HG03432 (cell line): ENCODE measurements at regions not wholly inside any gene's neighbourhood (a gene's known extent, or its start where the extent isn't known, plus 50 kb on each side); places are given as distances from the start of the nearest gene placed in this dataset.

ENCODE experiments used
- ATAC-seq: cut with Tn5 transposase; IDR thresholded peaks from one replicate; pipeline ENCODE4 v1.9.1; 2021; ENCODE audit warnings: mild to moderate bottlenecking, moderate library complexity; ENCODE audit not compliant: unreplicated experiment

GRCh38 chr15:38671675-38672254, 107.2 kb upstream of the RASGRP1 start:
- peak; percentile 63 for ATAC-seq

DNA sequence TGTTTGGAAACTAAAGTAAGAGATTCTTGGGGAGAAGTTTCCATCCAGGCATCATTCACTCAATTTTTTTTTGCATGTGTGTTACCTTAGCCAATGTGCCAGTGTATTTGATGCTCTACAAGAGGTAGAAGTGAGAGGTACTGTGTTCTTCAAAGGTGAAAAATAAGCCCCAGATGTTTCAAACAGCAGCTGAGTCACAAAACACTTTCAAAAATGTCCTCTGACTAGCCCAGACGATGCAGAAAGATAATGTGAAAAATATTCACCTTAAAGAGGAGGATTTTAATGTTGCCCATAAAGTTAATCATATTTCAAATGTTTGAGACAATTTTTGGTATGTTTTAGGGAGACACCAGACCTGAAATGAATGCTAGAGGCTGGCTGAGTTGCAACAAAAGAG, 107.7 kb upstream of the RASGRP1 start:
- ATAC-seq: no peak

GRCh38 chr15:38672814-38673670, 108.4 kb upstream of the RASGRP1 start:
- ATAC-seq: peak; percentile 38

DNA sequence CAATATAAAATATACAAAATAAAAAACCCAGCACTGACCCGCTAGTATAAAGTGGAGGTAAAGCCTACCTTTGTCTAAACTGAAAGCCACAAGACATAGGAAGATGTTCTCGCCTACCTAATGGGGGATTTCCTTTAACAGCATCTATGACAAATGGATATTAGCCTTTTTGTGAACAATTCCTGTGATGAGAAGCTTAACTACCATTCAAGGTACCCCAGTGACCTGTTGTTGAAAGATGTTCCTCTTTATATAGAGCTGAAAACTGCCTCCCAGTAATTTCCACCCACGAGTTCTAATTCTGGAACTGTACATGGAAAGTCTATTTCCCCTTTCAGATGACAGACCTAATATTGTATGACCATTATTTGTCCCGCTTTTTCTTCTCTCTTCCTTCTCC, 109.8 kb upstream of the RASGRP1 start:
- no peak for ATAC-seq

DNA sequence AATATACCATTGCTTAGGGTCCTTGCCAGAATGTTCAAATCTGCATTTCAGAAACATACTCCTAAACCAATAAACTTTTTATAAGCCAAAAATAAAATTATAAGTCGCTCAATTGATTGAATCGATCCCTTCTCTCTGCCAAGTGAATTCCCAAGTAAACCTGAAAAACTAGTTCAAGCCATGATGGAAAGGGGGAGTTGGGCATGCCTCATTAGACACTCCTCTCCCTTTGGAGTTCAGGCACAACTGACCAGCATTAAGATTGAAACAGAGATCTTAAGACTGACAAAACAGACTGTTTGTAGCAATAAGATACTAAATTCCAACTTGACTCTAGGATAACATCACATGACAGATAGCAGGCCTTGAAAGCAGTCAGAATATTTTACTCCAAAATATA, 113.7 kb upstream of the RASGRP1 start:
- ATAC-seq: no peak

DNA sequence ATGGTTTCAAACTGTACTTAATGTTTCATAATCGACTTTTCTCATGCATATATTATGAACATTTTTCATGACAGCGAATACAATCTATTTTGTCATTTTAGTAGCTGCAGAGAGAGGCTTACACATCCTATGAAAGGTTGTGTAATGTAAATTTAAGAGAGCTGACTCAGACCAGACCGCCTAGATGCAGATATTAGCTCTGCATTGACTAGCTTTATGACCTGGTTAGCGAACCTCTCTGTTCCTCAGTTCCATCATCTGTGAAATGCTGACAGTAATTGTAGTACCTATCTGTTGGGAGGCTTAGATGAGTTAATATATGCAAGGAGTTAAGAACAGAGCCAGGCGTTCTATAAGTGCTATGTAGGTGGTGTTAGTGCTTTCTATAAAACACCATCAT, 116.2 kb upstream of the RASGRP1 start:
- ATAC-seq: no peak

DNA sequence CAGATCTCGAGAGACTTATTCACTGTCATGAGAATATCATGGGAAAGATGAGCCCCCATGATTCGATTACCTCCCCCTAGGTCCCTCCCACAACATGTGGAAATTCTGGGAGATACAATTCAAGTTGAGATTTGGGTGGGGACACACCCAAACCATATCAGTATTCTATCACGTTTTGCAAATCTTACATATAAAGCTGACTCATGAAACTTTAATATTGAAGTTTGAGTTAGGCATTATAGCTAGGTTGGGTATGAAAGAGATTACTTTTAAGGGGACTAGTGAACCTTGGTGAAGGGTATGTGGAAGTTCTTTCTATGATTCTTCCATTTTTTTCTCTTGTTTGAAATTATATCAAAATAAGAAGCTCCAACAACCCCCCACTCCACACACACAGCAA, 117.7 kb upstream of the RASGRP1 start:
- no peak for ATAC-seq

DNA sequence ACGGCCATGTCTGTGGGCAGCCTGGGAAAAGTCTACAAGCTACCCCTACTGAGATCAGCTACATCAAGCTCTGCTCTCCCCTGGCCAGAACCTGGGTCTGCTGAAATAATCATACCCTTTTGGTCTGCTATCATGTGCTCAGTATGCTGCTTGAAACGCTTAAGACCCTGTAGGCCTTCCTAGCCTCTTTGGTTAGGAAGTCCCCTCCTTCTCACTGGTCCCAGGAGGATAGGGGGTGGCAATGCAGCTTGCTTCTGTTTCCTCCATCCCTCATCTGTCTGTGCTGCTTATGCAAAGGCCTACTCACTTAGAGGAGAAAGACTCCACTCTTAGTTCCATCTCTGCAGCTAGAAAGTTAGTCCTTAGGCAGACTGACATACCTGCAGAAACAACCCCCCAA, 118.2 kb upstream of the RASGRP1 start:
- ATAC-seq: peak; percentile 46

DNA sequence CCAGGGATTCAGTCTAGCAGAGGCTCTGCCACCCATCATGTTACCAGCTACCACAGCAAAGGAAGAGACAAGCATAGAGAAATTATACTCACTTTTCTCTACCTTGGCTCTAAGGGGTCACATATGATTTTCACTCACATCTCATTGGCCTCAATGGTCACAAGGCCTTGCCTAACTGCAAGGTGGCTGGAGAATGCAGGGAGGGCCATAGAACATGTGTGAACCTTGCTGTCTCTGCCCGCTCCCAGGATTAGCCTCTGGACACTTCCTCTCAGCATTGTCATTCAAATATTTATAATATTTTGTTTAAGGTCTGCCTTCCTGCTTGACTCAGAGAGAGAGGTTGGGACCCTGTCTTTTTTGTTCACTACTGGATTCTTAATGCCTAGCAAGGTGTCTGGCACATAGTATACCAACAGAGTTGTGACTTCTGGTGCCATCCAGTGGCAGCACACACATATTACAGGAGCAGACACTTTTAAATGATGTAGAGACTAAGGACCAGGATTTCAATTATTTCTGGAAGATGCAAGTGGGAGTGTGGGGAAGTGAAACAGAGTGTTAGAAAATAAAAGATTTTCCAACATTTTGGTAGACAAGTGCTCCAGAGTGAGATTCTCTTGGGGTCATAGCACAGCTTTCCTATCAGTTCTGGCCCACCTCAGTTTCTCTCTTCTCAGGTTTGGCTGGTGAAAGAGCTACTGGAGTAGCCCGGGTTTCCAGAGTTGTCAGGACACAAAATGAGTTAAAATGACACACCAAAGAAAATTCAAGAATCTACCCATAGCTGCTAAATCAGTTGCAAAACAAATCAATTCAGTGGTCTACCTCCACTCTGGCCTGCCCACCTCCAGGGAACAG, 119.0 kb upstream of the RASGRP1 start:
- peak; percentile 82 for ATAC-seq

GRCh38 chr15:38684440-38685010, 119.9 kb upstream of the RASGRP1 start:
- no peak for ATAC-seq

- ATAC-seq: no peak
Measured at GRCh38 chr15:38685686-38686339, 121.2 kb upstream of the RASGRP1 start.

- ATAC-seq: no peak
Measured at GRCh38 chr15:38687340-38687739, 122.7 kb upstream of the RASGRP1 start.

- ATAC-seq: no peak
Measured at GRCh38 chr15:38687775-38688495, 123.3 kb upstream of the RASGRP1 start.

GRCh38 chr15:38688761-38689160, 124.1 kb upstream of the RASGRP1 start:
- no peak for ATAC-seq

GRCh38 chr15:38689522-38689921, 124.9 kb upstream of the RASGRP1 start:
- ATAC-seq: no peak

GRCh38 chr15:38690216-38690615, 125.6 kb upstream of the RASGRP1 start:
- ATAC-seq: no peak

GRCh38 chr15:38690719-38691332, 126.2 kb upstream of the RASGRP1 start:
- ATAC-seq: peak; percentile 41

DNA sequence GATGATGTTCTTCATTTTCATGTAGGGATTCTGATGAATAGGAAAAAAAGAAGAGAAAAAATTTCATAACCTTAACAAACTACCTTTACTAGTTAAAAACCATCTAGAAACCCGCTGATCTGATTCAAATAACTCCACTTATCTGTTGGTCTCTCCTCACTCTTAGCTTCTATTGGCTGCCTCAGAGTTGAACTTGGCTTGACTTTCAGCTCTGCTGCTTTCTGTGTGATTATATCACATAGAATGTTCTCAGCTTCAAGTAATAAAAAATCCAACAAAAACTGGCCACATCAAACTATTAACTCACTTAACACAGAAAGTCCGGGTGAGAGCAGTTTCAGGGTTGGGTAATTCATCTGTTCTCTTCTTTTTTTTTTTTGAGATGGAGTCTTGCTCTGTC, 126.8 kb upstream of the RASGRP1 start:
- ATAC-seq: no peak

- ATAC-seq: no peak
Measured at GRCh38 chr15:38691965-38692788, 127.6 kb upstream of the RASGRP1 start.
